GM19351 (cell line): ENCODE measurements at regions not wholly inside any gene's neighbourhood (a gene's known extent, or its start where the extent isn't known, plus 50 kb on each side); places are given as distances from the start of the nearest gene placed in this dataset.

Experiments
- ATAC-seq: cut with Tn5 transposase; IDR thresholded peaks from one replicate; pipeline ENCODE4 v1.9.1; 2021; ENCODE audit warnings: mild to moderate bottlenecking, moderate library complexity; ENCODE audit not compliant: unreplicated experiment

- ATAC-seq, result no peak
Measured at GRCh38 chr13:85666356-85666755, 132.9 kb downstream of the SLITRK6 start.

GRCh38 chr13:85665286-85665685 is 133.9 kb downstream of the SLITRK6 start:
- ATAC-seq, result no peak

DNA sequence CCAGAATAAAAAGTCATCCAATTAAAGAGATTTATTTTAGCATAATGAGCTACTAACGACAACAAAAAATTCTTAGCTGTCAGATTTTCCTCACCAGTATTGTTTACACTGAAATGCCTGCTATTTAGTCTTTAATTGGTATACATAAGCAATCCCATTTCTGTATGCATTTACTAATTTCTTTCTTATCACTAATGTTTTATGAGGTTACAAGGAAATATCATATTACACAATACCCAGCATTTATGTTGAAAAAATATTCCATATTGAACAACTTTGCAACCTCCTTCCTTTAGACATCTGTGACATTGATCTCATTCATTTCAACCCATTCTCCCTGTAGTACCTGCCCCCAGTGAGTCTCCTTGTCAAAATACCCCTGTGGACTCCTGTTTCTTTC is 135.4 kb downstream of the SLITRK6 start:
- no peak for ATAC-seq

GRCh38 chr13:85662186-85662585 is 137.0 kb downstream of the SLITRK6 start:
- ATAC-seq, result no peak

DNA sequence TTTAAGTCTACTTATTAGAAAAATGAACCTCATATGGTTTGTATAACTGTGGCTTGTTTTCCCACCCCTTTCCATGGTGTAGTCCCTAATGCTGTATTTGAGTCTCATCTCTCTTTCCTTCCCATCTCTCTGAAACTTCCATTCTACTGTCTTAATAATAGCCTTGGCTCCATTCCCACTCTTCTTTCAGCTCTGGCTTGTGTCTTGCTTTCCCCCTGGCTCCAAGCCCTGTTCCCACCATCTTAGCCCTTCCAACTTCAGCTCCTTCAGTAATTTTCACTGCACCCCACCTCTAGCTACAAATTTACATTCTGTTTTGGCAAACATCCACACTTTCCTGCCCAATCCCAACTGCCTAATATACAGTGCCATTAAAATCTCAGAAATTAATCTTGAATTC is 137.5 kb downstream of the SLITRK6 start:
- ATAC-seq, result no peak

GRCh38 chr13:85659493-85659892 is 139.7 kb downstream of the SLITRK6 start:
- ATAC-seq, result no peak

DNA sequence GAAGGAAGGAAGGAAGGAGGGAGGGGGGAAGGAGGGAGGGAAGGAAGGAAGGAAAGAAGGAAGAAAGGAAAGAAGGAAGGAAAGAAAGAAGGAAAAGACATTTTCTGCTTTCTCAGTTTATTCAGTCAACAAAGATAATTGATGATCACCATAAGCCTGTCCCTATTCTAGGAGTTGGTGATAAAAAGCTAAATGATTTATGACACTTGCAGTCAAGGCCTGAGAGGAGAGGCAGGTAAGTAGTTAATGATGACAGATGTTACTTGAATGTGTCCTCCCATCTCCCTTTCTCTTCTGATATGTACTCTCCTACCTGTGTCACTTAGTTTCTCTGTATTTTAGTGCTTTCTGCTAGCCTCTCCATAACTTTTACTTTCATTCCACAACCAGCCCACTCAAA is 141.3 kb downstream of the SLITRK6 start:
- ATAC-seq, result no peak

GRCh38 chr13:85655040-85655439 is 144.2 kb downstream of the SLITRK6 start:
- ATAC-seq, result no peak

- no peak for ATAC-seq
Measured at GRCh38 chr13:85654227-85654626, 145.0 kb downstream of the SLITRK6 start.

GRCh38 chr13:85653681-85654080 is 145.5 kb downstream of the SLITRK6 start:
- no peak for ATAC-seq

DNA sequence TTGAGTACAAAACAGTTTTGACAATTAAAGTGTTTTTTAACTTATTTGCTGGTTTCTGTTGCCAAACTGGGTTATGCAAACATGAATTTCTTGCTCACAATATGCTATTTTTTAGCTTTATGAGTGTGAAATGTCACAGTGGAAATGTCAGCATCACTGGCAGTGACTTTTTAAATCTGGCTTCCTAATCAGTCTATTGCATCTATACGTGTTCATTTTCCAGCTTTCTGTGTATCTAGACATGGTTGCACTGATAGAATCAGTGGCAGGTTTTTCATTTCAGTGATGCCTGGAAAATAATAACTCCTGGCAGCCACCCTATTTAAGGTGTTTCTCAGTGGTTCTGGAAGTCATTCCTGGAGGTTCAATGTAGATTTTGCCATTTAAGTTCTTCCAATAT is 146.7 kb downstream of the SLITRK6 start:
- no peak for ATAC-seq

GRCh38 chr13:85651440-85651839 is 147.8 kb downstream of the SLITRK6 start:
- no peak for ATAC-seq

DNA sequence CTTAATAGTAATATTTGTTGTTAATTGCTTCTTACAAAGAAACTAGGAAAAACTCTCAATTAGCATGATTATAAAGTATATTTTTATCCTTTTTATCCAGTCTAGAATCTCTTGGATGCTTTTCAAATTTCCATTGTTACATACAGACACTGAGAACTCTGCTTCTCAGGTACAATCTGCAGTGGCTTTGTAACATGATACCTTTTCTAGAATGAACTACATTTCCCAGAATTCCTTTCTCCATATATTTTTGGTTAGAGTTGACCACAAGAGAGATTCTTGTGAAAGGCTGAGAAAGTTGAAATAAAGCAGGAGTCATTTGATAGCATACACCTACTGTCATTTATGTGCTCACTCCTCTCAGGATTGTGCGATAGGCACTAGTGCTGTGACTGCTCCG is 148.6 kb downstream of the SLITRK6 start:
- no peak for ATAC-seq

DNA sequence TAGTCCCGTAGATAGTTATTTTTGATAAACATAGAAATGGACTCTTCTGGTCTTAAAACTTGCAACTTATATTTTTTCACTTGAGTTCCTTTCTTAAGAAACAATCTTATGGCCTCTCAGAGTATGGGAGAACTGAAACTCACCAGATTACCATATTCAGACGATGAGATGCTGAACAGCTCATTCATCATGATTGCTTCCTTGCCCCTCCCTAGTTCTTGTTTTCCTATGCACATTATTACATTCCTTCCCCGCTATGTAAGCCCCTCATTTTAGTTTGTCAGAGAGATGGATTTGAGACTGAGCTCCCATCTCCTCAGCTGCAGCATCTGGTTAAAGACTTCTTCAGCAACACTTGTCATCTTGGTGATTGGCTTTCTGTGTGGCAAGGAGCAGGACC is 158.5 kb downstream of the SLITRK6 start:
- ATAC-seq, result no peak

DNA sequence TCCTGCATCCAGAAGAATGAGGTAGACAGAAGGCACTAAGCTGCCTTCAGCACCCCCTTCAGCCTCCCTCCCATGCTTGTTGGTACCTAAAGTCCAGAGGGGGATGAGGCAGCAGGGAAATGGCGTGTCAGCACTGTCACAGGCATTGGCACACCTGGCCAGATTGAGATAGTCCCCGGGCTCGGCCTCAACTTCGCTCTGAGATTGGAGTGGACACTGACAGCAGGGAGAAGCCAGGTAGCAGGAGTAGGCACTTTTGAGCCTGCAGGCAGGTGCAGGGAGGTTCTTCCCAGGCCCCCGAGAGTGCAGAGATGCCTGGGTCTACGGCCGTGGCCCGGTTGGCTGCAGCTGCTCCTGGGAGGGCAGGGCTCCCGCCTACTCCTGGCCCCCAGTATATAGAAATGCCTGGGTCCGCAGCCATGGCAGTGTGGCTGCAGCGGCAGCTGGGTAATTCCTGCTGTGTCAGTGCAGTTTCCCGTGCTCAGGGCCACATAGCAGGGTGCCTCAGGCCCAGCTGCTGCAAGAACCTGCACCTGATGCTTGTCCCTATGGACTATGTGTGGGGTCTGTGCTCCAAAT is 160.3 kb downstream of the SLITRK6 start:
- no peak for ATAC-seq

DNA sequence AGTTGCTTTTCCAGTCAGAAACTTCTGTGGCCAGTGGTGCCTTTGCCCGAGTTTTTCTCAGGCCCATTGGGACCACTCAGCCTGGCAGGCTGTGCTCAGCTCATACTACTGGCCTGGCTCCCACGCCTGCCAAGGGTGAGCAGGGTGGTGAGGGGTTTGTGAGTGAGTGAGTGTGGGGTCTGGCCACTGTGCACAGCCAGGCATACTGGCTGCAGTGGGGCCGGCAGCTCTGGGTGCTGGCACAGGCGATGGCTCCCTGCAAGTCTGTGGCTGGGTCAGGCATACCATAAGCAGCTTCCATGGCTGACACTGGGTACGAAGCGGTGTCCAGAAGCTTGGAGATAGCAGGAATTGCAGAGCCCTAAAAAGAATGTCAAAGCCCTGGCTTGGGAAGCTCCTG is 161.0 kb downstream of the SLITRK6 start:
- no peak for ATAC-seq

DNA sequence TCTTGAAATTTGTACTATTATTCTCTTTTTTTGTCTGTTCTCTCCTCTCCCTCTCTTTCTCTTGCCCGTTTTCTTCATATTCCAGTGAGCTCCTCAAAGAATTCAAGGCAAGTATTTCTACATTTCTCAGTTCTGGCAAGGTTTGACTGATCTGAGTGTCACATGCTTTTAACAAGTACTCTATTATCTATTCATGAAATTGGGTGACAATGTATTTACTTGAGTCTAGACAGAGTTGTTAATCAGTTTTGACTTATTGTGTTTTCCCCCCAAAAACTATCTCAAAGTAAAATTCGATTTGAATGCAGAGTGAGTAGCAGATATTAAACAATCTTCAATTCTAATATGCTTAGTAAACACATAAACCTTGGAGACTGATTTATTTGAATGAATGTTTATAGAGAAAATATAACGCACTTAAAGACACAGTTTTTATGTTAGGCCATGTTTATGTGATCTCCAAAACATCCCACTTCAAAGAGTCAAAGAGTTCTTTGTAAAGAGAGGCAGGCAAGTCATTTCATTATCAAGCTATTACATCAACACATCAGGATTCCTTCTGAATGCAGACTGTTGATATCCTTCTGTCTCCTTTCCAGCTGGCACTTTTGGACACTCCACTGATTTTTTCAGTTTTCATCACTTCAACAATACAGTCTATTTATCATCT is 166.6 kb downstream of the SLITRK6 start:
- no peak for ATAC-seq

DNA sequence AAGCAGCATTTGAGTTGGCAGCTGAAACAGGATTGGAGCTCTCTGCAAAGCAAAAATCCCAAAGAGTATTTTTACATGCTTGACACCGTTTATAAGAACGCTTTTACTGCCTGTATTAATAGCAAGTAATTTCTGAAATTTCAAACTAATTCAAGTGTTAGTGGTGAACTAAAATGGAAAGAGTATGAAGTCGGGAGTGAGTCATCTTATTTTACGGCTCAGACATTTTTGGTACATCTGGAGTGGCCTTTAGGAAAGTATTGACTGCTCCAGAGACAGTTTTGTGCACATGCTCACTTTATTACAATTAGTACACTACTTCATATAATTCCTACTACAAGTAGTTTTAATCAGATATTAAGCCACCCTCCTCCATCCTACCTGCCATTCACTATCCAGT is 167.4 kb downstream of the SLITRK6 start:
- ATAC-seq, result no peak

GRCh38 chr13:85626603-85627002 is 172.6 kb downstream of the SLITRK6 start:
- no peak for ATAC-seq

DNA sequence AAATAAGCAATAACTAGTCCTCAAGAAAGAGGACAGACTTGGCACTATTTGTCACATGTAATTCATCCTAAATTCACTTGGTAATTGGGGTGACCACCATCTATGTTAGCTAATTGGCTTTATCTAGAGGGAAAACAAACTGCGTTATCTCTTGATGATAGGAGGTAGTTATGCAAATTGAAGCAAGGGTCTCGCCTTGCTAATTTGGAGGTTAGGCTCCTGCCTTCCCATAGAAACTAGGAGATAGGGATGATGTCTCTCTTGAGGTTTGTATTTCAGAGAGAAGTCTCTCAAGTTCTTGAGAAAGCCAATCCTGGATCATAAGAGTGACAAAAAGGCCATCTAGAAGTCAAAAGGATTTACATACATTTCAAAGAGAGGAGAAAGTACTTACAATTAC is 179.9 kb downstream of the SLITRK6 start:
- no peak for ATAC-seq

DNA sequence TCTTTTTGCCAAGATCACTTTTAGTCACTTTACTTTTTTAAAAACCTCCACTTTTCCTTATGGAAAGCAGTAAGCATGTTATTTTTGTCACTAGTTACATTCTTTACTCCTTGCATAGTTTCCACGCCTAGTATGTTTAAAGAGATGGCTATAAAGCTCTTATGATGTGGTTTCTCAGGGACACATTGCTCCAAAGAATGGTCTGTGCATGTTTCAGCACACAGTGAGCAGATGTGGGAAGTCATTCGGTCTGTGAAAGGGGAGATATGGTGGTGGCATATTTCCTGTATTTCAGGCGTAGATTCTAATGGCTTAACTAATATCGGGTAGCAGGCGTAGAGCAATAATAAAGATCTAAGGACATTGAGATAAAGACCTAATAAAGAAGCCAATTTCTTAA is 180.7 kb downstream of the SLITRK6 start:
- no peak for ATAC-seq

- ATAC-seq, result no peak
Measured at GRCh38 chr13:85616275-85616674, 182.9 kb downstream of the SLITRK6 start.

DNA sequence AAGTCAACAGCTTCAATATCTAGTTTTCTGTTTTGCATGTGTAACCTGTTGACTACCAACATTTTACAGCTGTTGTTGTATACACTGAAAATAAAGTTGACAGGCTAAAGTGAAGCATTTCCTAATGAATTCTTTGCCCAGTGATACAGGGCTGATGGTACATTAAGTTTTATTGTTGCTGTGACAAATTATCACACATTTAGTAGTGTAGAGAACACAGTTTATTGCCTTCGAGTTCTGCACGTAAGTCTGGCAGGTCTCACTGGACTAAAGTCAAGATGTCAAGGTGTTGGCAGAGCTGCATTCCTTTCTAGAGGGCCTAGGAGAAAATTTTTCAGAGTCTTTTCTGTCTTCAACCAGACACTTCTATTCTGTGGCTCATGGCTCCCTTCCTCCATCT is 184.2 kb downstream of the SLITRK6 start:
- no peak for ATAC-seq
